ENCODE measurements at regions not wholly inside any gene's neighbourhood (a gene's known extent, or its start where the extent isn't known, plus 50 kb on each side); places are given as distances from the start of the nearest gene placed in this dataset.

DNA sequence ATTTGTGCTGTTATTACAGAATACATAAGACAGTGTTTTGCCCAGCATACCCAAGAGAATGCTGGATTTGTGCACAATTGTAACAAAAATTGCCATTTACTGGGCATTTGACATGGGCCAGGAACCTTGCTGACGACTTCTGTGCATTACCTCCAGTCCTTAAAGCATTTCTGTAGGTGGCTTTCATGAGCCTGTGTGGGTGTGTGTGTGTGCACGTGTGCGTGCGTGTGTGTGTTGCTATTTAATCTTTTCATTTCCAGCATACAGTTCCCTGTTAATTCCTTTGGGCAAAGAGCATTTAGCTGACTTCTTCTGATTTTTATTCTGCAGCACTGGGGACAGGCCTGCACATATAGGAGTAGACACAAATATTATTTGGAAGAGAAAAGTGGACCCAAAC is 134.4 kb downstream of the CYLD start:
- TF ChIP-seq, protein P1, sequence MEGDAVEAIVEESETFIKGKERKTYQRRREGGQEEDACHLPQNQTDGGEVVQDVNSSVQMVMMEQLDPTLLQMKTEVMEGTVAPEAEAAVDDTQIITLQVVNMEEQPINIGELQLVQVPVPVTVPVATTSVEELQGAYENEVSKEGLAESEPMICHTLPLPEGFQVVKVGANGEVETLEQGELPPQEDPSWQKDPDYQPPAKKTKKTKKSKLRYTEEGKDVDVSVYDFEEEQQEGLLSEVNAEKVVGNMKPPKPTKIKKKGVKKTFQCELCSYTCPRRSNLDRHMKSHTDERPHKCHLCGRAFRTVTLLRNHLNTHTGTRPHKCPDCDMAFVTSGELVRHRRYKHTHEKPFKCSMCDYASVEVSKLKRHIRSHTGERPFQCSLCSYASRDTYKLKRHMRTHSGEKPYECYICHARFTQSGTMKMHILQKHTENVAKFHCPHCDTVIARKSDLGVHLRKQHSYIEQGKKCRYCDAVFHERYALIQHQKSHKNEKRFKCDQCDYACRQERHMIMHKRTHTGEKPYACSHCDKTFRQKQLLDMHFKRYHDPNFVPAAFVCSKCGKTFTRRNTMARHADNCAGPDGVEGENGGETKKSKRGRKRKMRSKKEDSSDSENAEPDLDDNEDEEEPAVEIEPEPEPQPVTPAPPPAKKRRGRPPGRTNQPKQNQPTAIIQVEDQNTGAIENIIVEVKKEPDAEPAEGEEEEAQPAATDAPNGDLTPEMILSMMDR (IDR thresholded peaks at IDR 0.05): no peak

DNA sequence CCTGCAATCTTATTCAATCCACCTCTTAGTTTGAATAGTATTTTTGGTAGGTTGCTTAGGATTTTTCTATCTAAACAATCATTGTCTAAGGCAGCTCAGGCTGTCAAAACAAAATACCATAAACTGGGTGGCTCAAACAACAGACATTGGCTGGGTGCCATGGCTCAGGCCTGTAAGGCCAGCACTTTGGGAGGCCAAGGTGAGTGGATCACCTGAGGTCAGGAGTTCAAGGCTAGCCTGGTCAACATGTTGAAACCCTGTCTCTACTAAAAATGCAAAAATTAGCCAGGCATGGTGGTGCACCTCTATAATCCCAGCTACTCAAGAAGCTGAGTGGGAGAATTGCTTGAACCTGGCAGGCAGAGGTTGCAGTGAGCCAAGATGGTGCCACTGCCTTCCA is 126.7 kb downstream of the CYLD start:
- TF ChIP-seq, protein P1 (IDR thresholded peaks at IDR 0.05): no peak

DNA sequence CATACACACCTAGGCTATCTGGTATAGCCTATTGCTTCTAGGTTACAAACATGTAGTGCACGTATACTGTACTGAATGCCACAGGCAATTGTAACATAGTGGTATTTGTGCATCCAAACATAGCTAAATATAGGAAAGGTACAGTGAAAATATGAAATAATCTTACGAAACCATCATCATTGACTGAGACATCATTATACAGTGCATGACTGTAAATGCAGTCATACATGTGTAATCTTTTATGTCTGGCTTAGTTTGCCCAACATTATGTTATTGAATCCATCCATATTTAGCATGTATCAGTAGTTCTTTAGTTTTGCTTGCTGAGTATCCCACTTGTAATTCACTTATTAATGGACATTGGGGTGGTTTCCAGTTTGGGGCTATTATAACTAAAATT is 124.9 kb downstream of the CYLD start:
- TF ChIP-seq, protein P1 (IDR thresholded peaks at IDR 0.05): no peak

DNA sequence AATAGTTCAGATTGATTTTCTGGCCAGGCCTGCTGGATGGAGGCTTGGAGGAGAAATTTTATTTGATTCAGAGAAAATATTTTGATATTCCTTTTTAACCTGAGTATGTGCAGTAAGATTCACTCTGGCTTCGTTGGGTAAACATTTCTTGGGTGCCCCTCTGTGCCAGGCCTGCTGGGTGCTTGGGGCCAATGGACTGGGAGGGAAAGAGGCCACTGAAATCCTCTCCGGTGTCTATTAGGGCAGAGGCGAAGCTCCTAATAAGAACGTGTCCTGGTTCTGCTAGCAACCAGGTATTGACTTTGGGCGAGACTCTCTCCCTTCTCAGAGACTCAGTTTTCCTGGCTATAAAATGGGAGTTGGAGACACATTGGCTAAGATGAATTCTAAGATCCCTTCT is 122.5 kb downstream of the CYLD start:
- TF ChIP-seq, protein P1 (IDR thresholded peaks at IDR 0.05): no peak

DNA sequence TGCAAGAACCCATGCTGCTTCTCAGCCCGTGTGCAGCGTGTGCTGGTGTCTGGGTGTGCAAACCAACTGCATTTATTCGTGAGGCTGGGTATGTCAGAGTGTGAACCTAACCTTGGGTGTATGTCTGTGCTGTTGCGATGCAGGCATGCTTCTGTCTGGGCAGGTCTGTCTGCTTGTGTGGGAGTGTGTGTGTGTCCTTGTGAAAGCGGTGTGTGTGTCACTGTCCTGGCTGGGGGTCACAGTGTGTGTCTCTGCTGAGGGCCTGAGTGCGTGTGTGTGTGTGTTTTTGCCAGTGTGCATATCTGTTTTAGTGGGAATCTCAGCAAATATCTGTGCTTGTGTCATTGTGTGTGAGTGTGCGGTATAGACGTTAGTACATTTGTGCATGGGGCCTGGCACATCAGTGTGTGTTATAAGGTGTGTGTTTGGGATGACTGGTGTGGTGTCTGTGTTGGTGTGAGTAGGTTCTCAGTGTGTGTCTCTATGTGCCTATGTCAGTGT is 121.8 kb downstream of the CYLD start:
- TF ChIP-seq, protein P1 (IDR thresholded peaks at IDR 0.05): no peak

DNA sequence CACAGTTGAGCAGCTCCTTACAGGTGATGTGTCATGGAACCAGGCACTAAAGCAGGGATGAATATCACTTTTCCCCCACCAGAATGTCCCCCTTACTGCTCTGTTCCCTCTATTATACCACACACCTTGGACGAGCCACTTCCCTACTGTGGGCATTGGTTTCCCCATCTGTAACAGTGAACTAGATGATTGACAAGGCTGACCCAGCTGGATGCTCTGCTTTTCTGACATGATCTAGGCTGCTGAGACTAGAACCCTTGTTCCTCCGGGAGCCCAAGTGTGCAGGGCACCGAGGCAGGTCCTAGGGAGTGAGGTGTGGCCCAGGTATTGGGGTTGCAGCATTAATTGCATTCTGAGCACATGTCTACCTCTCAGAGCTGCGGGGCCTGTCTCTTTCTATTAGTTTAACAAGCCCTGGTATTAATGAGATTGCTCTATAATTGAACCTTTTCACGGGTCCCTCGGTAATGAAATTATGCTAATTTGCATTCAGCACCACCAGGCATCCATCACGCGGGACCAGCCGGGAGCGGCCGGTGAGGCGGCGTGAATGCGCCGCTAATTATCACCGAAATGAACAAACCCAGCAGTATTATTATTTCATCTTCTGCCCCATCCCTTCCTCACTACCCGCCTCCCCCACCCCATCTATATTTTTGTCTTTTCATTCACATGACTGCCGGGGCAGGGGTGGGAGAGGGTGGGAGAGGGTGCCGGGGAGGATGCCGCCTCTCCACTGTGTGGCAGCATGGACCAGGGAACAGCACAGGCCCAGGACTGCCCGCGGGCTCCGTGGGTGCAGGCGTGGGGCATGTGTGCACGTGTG is 121.1 kb downstream of the CYLD start:
- TF ChIP-seq, protein P1 (IDR thresholded peaks at IDR 0.05): no peak

DNA sequence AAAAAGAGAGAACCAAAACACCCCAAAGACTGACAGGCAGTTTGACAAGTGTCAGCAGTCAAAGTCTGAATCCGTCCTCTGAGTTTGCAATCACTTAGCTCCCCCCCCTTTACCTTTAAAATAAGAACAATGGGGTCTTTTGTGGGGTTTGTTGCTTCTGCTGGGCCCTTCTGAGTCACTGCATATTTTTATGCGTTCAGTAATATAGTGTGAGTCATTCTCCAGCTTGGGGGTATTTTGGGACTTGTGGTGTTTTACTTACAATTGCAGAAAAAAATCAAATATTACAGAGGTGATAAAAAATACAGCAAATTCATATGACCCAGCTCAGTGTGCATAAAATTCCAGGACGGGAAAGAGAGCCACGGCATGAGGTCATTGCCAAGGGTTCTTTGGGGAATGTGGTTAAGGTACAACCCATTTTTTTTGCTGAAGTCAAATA is 120.1 kb downstream of the CYLD start:
- TF ChIP-seq, protein P1 (IDR thresholded peaks at IDR 0.05): no peak

All from LNCAP (cell line).